ENCODE measurements at regions not wholly inside any gene's neighbourhood (a gene's known extent, or its start where the extent isn't known, plus 50 kb on each side); places are given as distances from the start of the nearest gene placed in this dataset.

GRCh38 chr2:239484571-239485355 is 83.9 kb upstream of the HDAC4 start:
- Histone ChIP-seq H3K9me3 (ENCODE audit: control insufficient read depth, insufficient read depth, low read depth, low read length) (no peaks in the 10 kb centered on the region), H3K36me3 (ENCODE audit: control insufficient read depth in 2 of 2, insufficient read depth in 1 of 2, low read length in 2 of 2) (no peaks in the 10 kb centered on the region), H3K4me1 (ENCODE audit: control insufficient read depth, insufficient read depth, low read length) (no peaks in the 10 kb centered on the region), H3K4me3 (ENCODE audit: low read depth, low read length) (no peak overlapping the region), H3K27ac (ENCODE audit: extremely low read depth, low read depth, low read length) (no peak overlapping the region)
- POLR2A ChIA-PET: no interaction called here
- no peak for TF ChIP-seq ZNF214 (tag by site-specific recombination; IDR thresholded peaks at IDR 0.05; ENCODE audit: borderline replicate concordance)
- TF ChIP-seq ZBTB1 (tag by site-specific recombination; IDR thresholded peaks at IDR 0.05): no peak
- TF ChIP-seq IKZF3 (tag by site-specific recombination; IDR thresholded peaks at IDR 0.05): no peak
- TF ChIP-seq ZNF292 (tag by site-specific recombination; IDR thresholded peaks at IDR 0.05; ENCODE audit: borderline replicate concordance, low read depth): no peak
- TF ChIP-seq ZNF274 (IDR thresholded peaks at IDR 0.05; ENCODE audit: low read length): no peak
- no peak for TF ChIP-seq ZNF274 (tag by site-specific recombination; IDR thresholded peaks at IDR 0.05; ENCODE audit: borderline replicate concordance)
- TF ChIP-seq SETDB1 (IDR thresholded peaks at IDR 0.05; ENCODE audit: insufficient read length, low read length): no peak
- TF ChIP-seq ZNF626 (tag by site-specific recombination; IDR thresholded peaks at IDR 0.05): no peak
- no peak for TF ChIP-seq ZFHX2 (tag by site-specific recombination; conservative IDR thresholded peaks at IDR 0.05)
- TF ChIP-seq GLIS1 (tag by site-specific recombination; IDR thresholded peaks at IDR 0.05): no peak
- TF ChIP-seq ZBTB11 (tag by site-specific recombination; conservative IDR thresholded peaks at IDR 0.05; ENCODE audit: low read depth): no peak
- TF ChIP-seq REPIN1 (tag by site-specific recombination; IDR thresholded peaks at IDR 0.05; ENCODE audit: low read depth): no peak
- no peak for TF ChIP-seq ZNF510 (tag by site-specific recombination; IDR thresholded peaks at IDR 0.05; ENCODE audit: insufficient replicate concordance)
- TF ChIP-seq ZNF488 (tag by site-specific recombination; IDR thresholded peaks at IDR 0.05): no peak
- no peak for TF ChIP-seq SCRT2 (tag by site-specific recombination; IDR thresholded peaks at IDR 0.05)
- no peak for TF ChIP-seq ZNF10 (tag by site-specific recombination; IDR thresholded peaks at IDR 0.05)
- TF ChIP-seq HOXD13 (CRISPR knock-in tag; IDR thresholded peaks at IDR 0.05; ENCODE audit: borderline replicate concordance): no peak
- TF ChIP-seq ZNF791 (tag by site-specific recombination; IDR thresholded peaks at IDR 0.05): no peak
- no peak for TF ChIP-seq ZNF140 (tag by site-specific recombination; IDR thresholded peaks at IDR 0.05)
- no peak for TF ChIP-seq ZNF350 (tag by site-specific recombination; IDR thresholded peaks at IDR 0.05)
- CTCF ChIA-PET: no interaction called here

GRCh38 chr2:239482778-239483712 is 82.2 kb upstream of the HDAC4 start:
- Histone ChIP-seq H3K27ac (ENCODE audit: extremely low read depth, low read depth, low read length) (no peak overlapping the region), H3K4me1 (ENCODE audit: control insufficient read depth, insufficient read depth, low read length) (no peaks in the 10 kb centered on the region), H3K36me3 (ENCODE audit: control insufficient read depth in 2 of 2, insufficient read depth in 1 of 2, low read length in 2 of 2) (no peaks in the 10 kb centered on the region), H3K9me3 (ENCODE audit: control insufficient read depth, insufficient read depth, low read depth, low read length) (no peaks in the 10 kb centered on the region), H3K4me3 (ENCODE audit: low read depth, low read length) (no peak overlapping the region)
- CTCF ChIA-PET: interaction anchor here (0.6 kb wide), 1 partner anchor 154 kb away, joined by 3 read pairs; no protein-coding TSS in a partner anchor
- POLR2A ChIA-PET: no interaction called here
- TF ChIP-seq ZNF621 (tag by site-specific recombination; IDR thresholded peaks at IDR 0.05) (no peak), ZNF140 (tag by site-specific recombination; IDR thresholded peaks at IDR 0.05) (no peak), ZNF433 (tag by site-specific recombination; IDR thresholded peaks at IDR 0.05; ENCODE audit: low read depth) (no peak), ZNF138 (tag by site-specific recombination; IDR thresholded peaks at IDR 0.05; ENCODE audit: borderline replicate concordance) (no peak), ZNF223 (tag by site-specific recombination; IDR thresholded peaks at IDR 0.05) (no peak), ZNF747 (tag by site-specific recombination; IDR thresholded peaks at IDR 0.05) (no peak), ZNF623 (tag by site-specific recombination; IDR thresholded peaks at IDR 0.05) (no peak), ZBTB1 (tag by site-specific recombination; IDR thresholded peaks at IDR 0.05) (no peak), SP7 (tag by site-specific recombination; IDR thresholded peaks at IDR 0.05) (no peak), GLIS1 (tag by site-specific recombination; IDR thresholded peaks at IDR 0.05) (no peak), ZNF530 (tag by site-specific recombination; IDR thresholded peaks at IDR 0.05; ENCODE audit: low read depth) (no peak), ZNF221 (tag by site-specific recombination; IDR thresholded peaks at IDR 0.05; ENCODE audit: borderline replicate concordance) (no peak), KLF10 (tag by site-specific recombination; IDR thresholded peaks at IDR 0.05) (no peak), ZNF555 (tag by site-specific recombination; conservative IDR thresholded peaks at IDR 0.05) (no peak)

All from HEK293 (cell line).